ENCODE measurements at regions not wholly inside any gene's neighbourhood (a gene's known extent, or its start where the extent isn't known, plus 50 kb on each side); places are given as distances from the start of the nearest gene placed in this dataset.
A peak's percentile ranks its signal among the peaks of the same experiment; 100 is the strongest.
"Not testable (repeated sequence)": the region's sequence is repeated elsewhere in the genome, so short reads cannot be mapped to it uniquely, and the experiment has no call there.

GRCh38 chr20:12129114-12129513 is 211.4 kb downstream of the BTBD3 start:
- H3K9ac ChIP-seq (ENCODE audit: low read depth, low read length) = peak overlapping the region; percentile 66
- not testable (repeated sequence) for H3K4me1 ChIP-seq (ENCODE audit: control insufficient read depth, insufficient read depth, low read length); H3K27me3 ChIP-seq (ENCODE audit: control insufficient read depth, insufficient read depth, low read length); H3K9me3 ChIP-seq (ENCODE audit: control insufficient read depth, insufficient read depth, low read length); H3K36me3 ChIP-seq (ENCODE audit: control insufficient read depth, insufficient read depth, low read length); H3K27ac ChIP-seq (ENCODE audit: low read depth, low read length)
- peak overlapping the region; percentile 63 for H3K4me3 ChIP-seq (ENCODE audit: low read depth, low read length)

DNA sequence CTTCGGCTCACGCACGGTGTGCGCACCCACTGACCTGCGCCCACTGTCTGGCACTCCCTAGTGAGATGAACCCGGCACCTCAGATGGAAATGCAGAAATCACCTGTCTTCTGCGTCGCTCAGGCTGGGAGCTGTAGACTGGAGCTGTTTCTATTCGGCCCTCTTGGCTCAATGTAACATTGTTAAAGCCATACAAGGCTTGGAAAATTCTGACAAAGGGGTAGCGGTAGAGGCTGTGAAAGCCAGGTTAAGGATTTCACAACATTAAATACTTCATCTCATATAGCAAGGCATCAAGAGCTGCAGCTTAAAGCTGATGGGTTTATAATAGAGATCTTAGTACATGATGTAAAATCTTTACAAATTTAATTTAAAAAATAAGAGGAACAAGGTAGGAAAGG is 211.8 kb downstream of the BTBD3 start:
- not testable (repeated sequence) for H3K27me3 ChIP-seq (ENCODE audit: control insufficient read depth, insufficient read depth, low read length); H3K4me1 ChIP-seq (ENCODE audit: control insufficient read depth, insufficient read depth, low read length); H3K27ac ChIP-seq (ENCODE audit: low read depth, low read length); H3K36me3 ChIP-seq (ENCODE audit: control insufficient read depth, insufficient read depth, low read length); H3K9me3 ChIP-seq (ENCODE audit: control insufficient read depth, insufficient read depth, low read length)
- H3K4me3 ChIP-seq (ENCODE audit: low read depth, low read length) = peak overlapping the region; percentile 63
- H3K9ac ChIP-seq (ENCODE audit: low read depth, low read length) = peak overlapping the region; percentile 66

GRCh38 chr20:12130781-12131180 is 213.1 kb downstream of the BTBD3 start:
- Histone ChIP-seq H3K36me3 (ENCODE audit: control insufficient read depth, insufficient read depth, low read length) (no peaks in the 10 kb centered on the region), H3K9me3 (ENCODE audit: control insufficient read depth, insufficient read depth, low read length) (no peaks in the 10 kb centered on the region), H3K4me1 (ENCODE audit: control insufficient read depth, insufficient read depth, low read length) (no peaks in the 10 kb centered on the region; the same call in 1 of the 2 replicates), H3K4me3 (ENCODE audit: low read depth, low read length) (no peak overlapping the region), H3K9ac (ENCODE audit: low read depth, low read length) (no peak overlapping the region), H3K27ac (ENCODE audit: low read depth, low read length) (no peak overlapping the region), H3K27me3 (ENCODE audit: control insufficient read depth, insufficient read depth, low read length) (no peaks in the 10 kb centered on the region)

GRCh38 chr20:12133553-12133952 is 215.9 kb downstream of the BTBD3 start:
- H3K9ac ChIP-seq (ENCODE audit: low read depth, low read length) = no peak overlapping the region
- no peaks in the 10 kb centered on the region for H3K9me3 ChIP-seq (ENCODE audit: control insufficient read depth, insufficient read depth, low read length)
- H3K4me3 ChIP-seq (ENCODE audit: low read depth, low read length) = no peak overlapping the region
- no peaks in the 10 kb centered on the region; the same call in 1 of the 2 replicates for H3K4me1 ChIP-seq (ENCODE audit: control insufficient read depth, insufficient read depth, low read length)
- H3K27me3 ChIP-seq (ENCODE audit: control insufficient read depth, insufficient read depth, low read length) = no peaks in the 10 kb centered on the region
- no peak overlapping the region for H3K27ac ChIP-seq (ENCODE audit: low read depth, low read length)
- no peaks in the 10 kb centered on the region for H3K36me3 ChIP-seq (ENCODE audit: control insufficient read depth, insufficient read depth, low read length)

GRCh38 chr20:12145951-12146350 is 228.3 kb downstream of the BTBD3 start:
- H3K9ac ChIP-seq (ENCODE audit: low read depth, low read length); H3K4me1 ChIP-seq (ENCODE audit: control insufficient read depth, insufficient read depth, low read length); H3K9me3 ChIP-seq (ENCODE audit: control insufficient read depth, insufficient read depth, low read length); H3K27me3 ChIP-seq (ENCODE audit: control insufficient read depth, insufficient read depth, low read length); H3K36me3 ChIP-seq (ENCODE audit: control insufficient read depth, insufficient read depth, low read length); H3K27ac ChIP-seq (ENCODE audit: low read depth, low read length); H3K4me3 ChIP-seq (ENCODE audit: low read depth, low read length): not testable (repeated sequence)

DNA sequence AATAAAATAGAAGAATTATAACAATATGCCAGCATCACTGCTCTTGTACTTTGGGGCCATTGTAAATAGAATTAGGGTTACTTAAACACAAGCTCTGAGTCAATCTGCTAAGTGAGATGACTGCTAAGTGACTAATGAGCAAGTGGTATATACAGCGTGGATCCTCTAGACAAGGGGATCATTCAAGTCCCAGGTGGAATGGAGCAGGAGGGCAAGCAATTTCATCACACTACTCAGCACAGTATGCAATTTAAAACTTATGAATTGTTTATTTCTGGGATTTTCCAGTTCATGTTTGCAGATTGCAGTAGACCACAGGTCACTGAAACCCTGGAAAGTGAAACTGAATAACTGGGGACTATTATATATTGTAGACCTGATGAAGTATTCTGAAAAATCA is 235.3 kb downstream of the BTBD3 start:
- no peak overlapping the region for H3K4me3 ChIP-seq (ENCODE audit: low read depth, low read length)
- H3K9me3 ChIP-seq (ENCODE audit: control insufficient read depth, insufficient read depth, low read length) = no peaks in the 10 kb centered on the region
- no peaks in the 10 kb centered on the region for H3K4me1 ChIP-seq (ENCODE audit: control insufficient read depth, insufficient read depth, low read length)
- H3K27ac ChIP-seq (ENCODE audit: low read depth, low read length) = no peak overlapping the region
- no peak overlapping the region for H3K9ac ChIP-seq (ENCODE audit: low read depth, low read length)
- H3K27me3 ChIP-seq (ENCODE audit: control insufficient read depth, insufficient read depth, low read length) = no peaks in the 10 kb centered on the region
- H3K36me3 ChIP-seq (ENCODE audit: control insufficient read depth, insufficient read depth, low read length) = no peaks in the 10 kb centered on the region

GRCh38 chr20:12153628-12154027 is 235.9 kb downstream of the BTBD3 start:
- Histone ChIP-seq H3K36me3 (ENCODE audit: control insufficient read depth, insufficient read depth, low read length) (no peaks in the 10 kb centered on the region), H3K4me1 (ENCODE audit: control insufficient read depth, insufficient read depth, low read length) (no peaks in the 10 kb centered on the region), H3K27me3 (ENCODE audit: control insufficient read depth, insufficient read depth, low read length) (no peaks in the 10 kb centered on the region), H3K9ac (ENCODE audit: low read depth, low read length) (no peak overlapping the region), H3K27ac (ENCODE audit: low read depth, low read length) (no peak overlapping the region), H3K9me3 (ENCODE audit: control insufficient read depth, insufficient read depth, low read length) (no peaks in the 10 kb centered on the region), H3K4me3 (ENCODE audit: low read depth, low read length) (no peak overlapping the region)

- Histone ChIP-seq H3K9me3 (ENCODE audit: control insufficient read depth, insufficient read depth, low read length) (no peaks in the 10 kb centered on the region), H3K36me3 (ENCODE audit: control insufficient read depth, insufficient read depth, low read length) (no peaks in the 10 kb centered on the region), H3K27ac (ENCODE audit: low read depth, low read length) (no peak overlapping the region), H3K9ac (ENCODE audit: low read depth, low read length) (no peak overlapping the region), H3K4me3 (ENCODE audit: low read depth, low read length) (no peak overlapping the region), H3K27me3 (ENCODE audit: control insufficient read depth, insufficient read depth, low read length) (no peaks in the 10 kb centered on the region), H3K4me1 (ENCODE audit: control insufficient read depth, insufficient read depth, low read length) (no peaks in the 10 kb centered on the region)
Observed at GRCh38 chr20:12156252-12156651, 238.6 kb downstream of the BTBD3 start.

DNA sequence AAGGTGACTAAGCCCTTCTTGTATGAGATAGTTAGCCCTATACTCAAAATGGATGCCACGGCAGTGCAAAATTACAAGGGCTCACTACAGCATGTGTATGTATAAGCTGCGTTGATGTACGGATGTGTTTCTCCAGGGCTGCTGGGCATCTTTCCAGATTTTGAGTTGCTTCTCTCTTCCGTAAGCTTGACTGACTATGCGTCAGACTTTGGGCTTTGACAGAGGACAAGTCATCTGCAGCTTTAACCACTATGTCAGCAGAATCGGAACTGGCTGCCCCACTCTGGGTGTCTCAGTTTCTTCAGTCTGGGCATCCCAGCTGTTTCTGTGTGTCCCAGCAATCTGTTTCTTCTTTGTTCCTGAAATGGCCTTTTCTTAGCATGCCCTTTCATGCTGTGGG is 241.6 kb downstream of the BTBD3 start:
- Histone ChIP-seq H3K4me3 (ENCODE audit: low read depth, low read length) (no peak overlapping the region), H3K9ac (ENCODE audit: low read depth, low read length) (no peak overlapping the region), H3K9me3 (ENCODE audit: control insufficient read depth, insufficient read depth, low read length) (no peaks in the 10 kb centered on the region), H3K27ac (ENCODE audit: low read depth, low read length) (no peak overlapping the region), H3K27me3 (ENCODE audit: control insufficient read depth, insufficient read depth, low read length) (no peaks in the 10 kb centered on the region), H3K4me1 (ENCODE audit: control insufficient read depth, insufficient read depth, low read length) (no peaks in the 10 kb centered on the region), H3K36me3 (ENCODE audit: control insufficient read depth, insufficient read depth, low read length) (no peaks in the 10 kb centered on the region)

DNA sequence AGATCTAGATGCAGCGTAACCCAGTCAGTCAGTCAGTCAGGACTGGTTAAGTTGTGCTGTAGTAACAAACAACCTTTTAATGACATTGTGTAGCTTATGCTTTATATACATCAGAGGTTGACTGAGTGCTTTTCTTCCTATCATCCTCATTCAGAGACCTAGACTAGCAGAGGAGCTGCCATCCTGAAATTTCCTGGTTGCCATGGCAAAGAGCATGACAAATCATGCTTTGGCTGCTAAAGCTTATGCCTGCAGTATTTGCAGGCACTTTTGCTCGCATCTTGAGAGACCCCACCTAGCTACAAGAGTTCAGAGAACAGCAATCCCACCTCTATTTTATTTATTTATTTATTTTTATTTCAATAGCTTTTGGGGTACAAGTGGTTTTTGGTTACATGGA is 244.0 kb downstream of the BTBD3 start:
- no peaks in the 10 kb centered on the region for H3K27me3 ChIP-seq (ENCODE audit: control insufficient read depth, insufficient read depth, low read length)
- H3K36me3 ChIP-seq (ENCODE audit: control insufficient read depth, insufficient read depth, low read length) = no peaks in the 10 kb centered on the region
- no peak overlapping the region for H3K4me3 ChIP-seq (ENCODE audit: low read depth, low read length)
- H3K9ac ChIP-seq (ENCODE audit: low read depth, low read length) = no peak overlapping the region
- H3K4me1 ChIP-seq (ENCODE audit: control insufficient read depth, insufficient read depth, low read length) = no peaks in the 10 kb centered on the region
- H3K9me3 ChIP-seq (ENCODE audit: control insufficient read depth, insufficient read depth, low read length) = no peaks in the 10 kb centered on the region
- H3K27ac ChIP-seq (ENCODE audit: low read depth, low read length) = no peak overlapping the region

GRCh38 chr20:12166053-12166717 is 248.5 kb downstream of the BTBD3 start:
- H3K36me3 ChIP-seq (ENCODE audit: control insufficient read depth, insufficient read depth, low read length) = no peaks in the 10 kb centered on the region
- H3K27ac ChIP-seq (ENCODE audit: low read depth, low read length) = no peak overlapping the region

DNA sequence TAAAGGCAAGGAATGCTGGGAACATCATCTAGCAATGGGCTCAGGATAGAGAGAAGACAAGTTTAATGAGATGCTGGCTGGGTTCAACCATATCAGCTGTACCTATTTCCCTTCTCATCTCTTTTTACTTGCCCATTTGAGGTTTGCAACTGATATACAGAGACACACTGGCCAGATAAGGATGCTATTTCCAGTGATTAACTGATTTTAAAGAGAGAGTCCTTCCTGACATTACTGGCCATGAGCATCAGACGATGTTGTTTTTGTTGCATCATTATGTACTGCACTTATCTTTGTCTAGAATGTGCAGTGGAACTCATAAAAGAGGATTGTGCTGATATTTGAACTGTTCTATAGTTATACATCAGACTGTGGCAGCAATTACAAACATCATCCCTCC is 252.7 kb downstream of the BTBD3 start:
- no peak overlapping the region for H3K27ac ChIP-seq (ENCODE audit: low read depth, low read length)
- H3K9me3 ChIP-seq (ENCODE audit: control insufficient read depth, insufficient read depth, low read length) = no peaks in the 10 kb centered on the region
- H3K36me3 ChIP-seq (ENCODE audit: control insufficient read depth, insufficient read depth, low read length) = no peaks in the 10 kb centered on the region
- no peaks in the 10 kb centered on the region for H3K27me3 ChIP-seq (ENCODE audit: control insufficient read depth, insufficient read depth, low read length)
- no peak overlapping the region for H3K4me3 ChIP-seq (ENCODE audit: low read depth, low read length)
- peaks cover 10% of the 10 kb centered on the region; the same call in 1 of the 2 replicates for H3K4me1 ChIP-seq (ENCODE audit: control insufficient read depth, insufficient read depth, low read length)
- no peak overlapping the region for H3K9ac ChIP-seq (ENCODE audit: low read depth, low read length)

More at GRCh38 chr20:12166053-12166717, 248.5 kb downstream of the BTBD3 start:
- H3K9me3 ChIP-seq (ENCODE audit: control insufficient read depth, insufficient read depth, low read length) = no peaks in the 10 kb centered on the region
- H3K4me1 ChIP-seq (ENCODE audit: control insufficient read depth, insufficient read depth, low read length) = no peaks in the 10 kb centered on the region
- H3K27me3 ChIP-seq (ENCODE audit: control insufficient read depth, insufficient read depth, low read length) = no peaks in the 10 kb centered on the region
- H3K4me3 ChIP-seq (ENCODE audit: low read depth, low read length) = no peak overlapping the region
- no peak overlapping the region for H3K9ac ChIP-seq (ENCODE audit: low read depth, low read length)
